CD14-positive monocyte (primary cell): ENCODE measurements at regions not wholly inside any gene's neighbourhood (a gene's known extent, or its start where the extent isn't known, plus 50 kb on each side); places are given as distances from the start of the nearest gene placed in this dataset.
"Not testable (repeated sequence)": the region's sequence is repeated elsewhere in the genome, so short reads cannot be mapped to it uniquely, and the experiment has no call there.

Source experiments
- DNase-seq, 3 donors: peaks; one replicate each; pipeline ENCODE4 v3.0.0-alpha.2; 2011 to 2022
- H2AFZ ChIP-seq: 2 replicates; pipeline ENCODE4 v1.6.0; 2012; ENCODE audit warnings: mild to moderate bottlenecking, low read depth, low read length, inconsistent platforms; ENCODE audit not compliant: insufficient read depth, poor library complexity, severe bottlenecking
- H3K27ac ChIP-seq, 2 donors: 1 replicate in 1 of 2; 2 replicates in 1 of 2; pipeline ENCODE4 v1.5.1; 2012 to 2013; ENCODE audit warnings: low read length in 2 of 2, control low read depth in 1 of 2, inconsistent platforms in 1 of 2, low read depth in 1 of 2, mild to moderate bottlenecking in 1 of 2
- H3K27me3 ChIP-seq, 2 donors: one replicate each; pipeline versions ENCODE4 v1.6.0 to v1.6.1; 2011 to 2013; ENCODE audit warnings: low read length in 2 of 2; ENCODE audit not compliant: control insufficient read depth in 2 of 2, insufficient read depth in 2 of 2
- H3K36me3 ChIP-seq, 2 donors: replicated peaks in 1 of 2; 1 replicate in 1 of 2; 2 replicates in 1 of 2; pipeline versions ENCODE4 v1.5.1 to v1.6.1; 2012 to 2013; ENCODE audit warnings: low read length in 2 of 2, control low read depth in 1 of 2, inconsistent platforms in 1 of 2, mild to moderate bottlenecking in 1 of 2; ENCODE audit not compliant: insufficient read depth in 2 of 2, control insufficient read depth in 1 of 2
- H3K4me1 ChIP-seq, 2 donors: 1 replicate in 1 of 2; 2 replicates in 1 of 2; pipeline versions ENCODE4 v1.5.1 to v1.6.1; 2012 to 2013; ENCODE audit warnings: low read length in 2 of 2, control low read depth in 1 of 2, inconsistent platforms in 1 of 2, mild to moderate bottlenecking in 1 of 2, moderate library complexity in 1 of 2; ENCODE audit not compliant: insufficient read depth in 2 of 2, control insufficient read depth in 1 of 2
- H3K4me2 ChIP-seq: replicated peaks from 2 replicates; pipeline ENCODE3; 2012; ENCODE audit warnings: low read length, moderate library complexity, mild to moderate bottlenecking; ENCODE audit not compliant: poor library complexity, severe bottlenecking; ENCODE audit errors: extremely low read depth
- H3K4me3 ChIP-seq, 3 experiments: fragments of 200-600 bp in 1 of 3; sonication (generic) in 1 of 3; replicated peaks in 1 of 3; 1 replicate in 2 of 3; 2 replicates in 1 of 3; pipeline ENCODE4 v1.5.1; 2011 to 2013; ENCODE audit warnings: low read length in 3 of 3, mild to moderate bottlenecking in 3 of 3, control low read depth in 2 of 3, low read depth in 2 of 3, inconsistent platforms in 1 of 3, moderate library complexity in 1 of 3
- H3K79me2 ChIP-seq: 2 replicates; pipeline ENCODE4 v1.6.0; 2012; ENCODE audit warnings: mild to moderate bottlenecking, control low read depth, inconsistent platforms, low read length, moderate library complexity; ENCODE audit not compliant: insufficient read depth
- H3K9ac ChIP-seq: 2 replicates; pipeline ENCODE4 v1.6.0; 2017; ENCODE audit warnings: low read length, mild to moderate bottlenecking; ENCODE audit not compliant: insufficient read depth, poor library complexity, severe bottlenecking
- H3K9me3 ChIP-seq, 2 donors: replicated peaks in 1 of 2; 1 replicate in 1 of 2; 2 replicates in 1 of 2; pipeline versions ENCODE4 v1.5.1 to v1.6.1; 2012 to 2013; ENCODE audit warnings: low read length in 2 of 2, control low read depth in 1 of 2; ENCODE audit not compliant: control insufficient read depth in 1 of 2, insufficient read depth in 1 of 2
- H4K20me1 ChIP-seq: 2 replicates; pipeline ENCODE4 v1.6.0; 2012; ENCODE audit warnings: mild to moderate bottlenecking, low read length, control low read depth, moderate library complexity; ENCODE audit not compliant: insufficient read depth
- H3K27ac Mint-ChIP-seq, 7 donors: one replicate each; pipeline ENCODE4 v1.8.0; 2020; ENCODE audit warnings: mild to moderate bottlenecking in 7 of 7, mixed read lengths in 7 of 7, moderate library complexity in 6 of 7, inconsistent platforms in 2 of 7
- H3K27me3 Mint-ChIP-seq, 3 donors: one replicate each; pipeline ENCODE4 v1.8.0; 2021 to 2022; ENCODE audit warnings: low read depth in 3 of 3, mild to moderate bottlenecking in 3 of 3, mixed read lengths in 3 of 3, moderate library complexity in 3 of 3, inconsistent platforms in 1 of 3
- H3K36me3 Mint-ChIP-seq, 2 donors: one replicate each; pipeline ENCODE4 v1.8.0; 2020; ENCODE audit warnings: mixed read lengths in 2 of 2, inconsistent platforms in 1 of 2, mild to moderate bottlenecking in 1 of 2
- H3K4me1 Mint-ChIP-seq: one replicate; pipeline ENCODE4 v1.8.0; 2020; ENCODE audit warnings: mild to moderate bottlenecking, mixed read lengths
- H3K4me3 Mint-ChIP-seq, 2 donors: one replicate each; pipeline ENCODE4 v1.8.0; 2020; ENCODE audit warnings: mild to moderate bottlenecking in 2 of 2, mixed read lengths in 2 of 2, moderate library complexity in 1 of 2
- H3K9me3 Mint-ChIP-seq, 7 donors: one replicate each; pipeline ENCODE4 v1.8.0; 2020 to 2022; ENCODE audit warnings: mixed read lengths in 7 of 7, mild to moderate bottlenecking in 6 of 7, moderate library complexity in 6 of 7, inconsistent platforms in 2 of 7
- WGBS: methylation state at CpG from one replicate; pipeline ENCODE4 v1.1.5; 2013; ENCODE audit warnings: missing lambda C conversion rate; ENCODE audit not compliant: insufficient coverage; 5-methylcytosine and 5-hydroxymethylcytosine counted together
- intact Hi-C, 2 donors: fragments of 100-400 bp; cut with micrococcal nuclease; formaldehyde crosslinking; loops; one replicate each; pipeline versions ENCODE4 v1.15.0 to v1.15.1; 2023
- TF ChIP-seq, protein P1 (sequence below): fragments of 200-600 bp; IDR thresholded peaks from one replicate; pipeline ENCODE4 v1.8.0; 2022; ENCODE audit warnings: antibody characterized with exemption, mild to moderate bottlenecking

DNA sequence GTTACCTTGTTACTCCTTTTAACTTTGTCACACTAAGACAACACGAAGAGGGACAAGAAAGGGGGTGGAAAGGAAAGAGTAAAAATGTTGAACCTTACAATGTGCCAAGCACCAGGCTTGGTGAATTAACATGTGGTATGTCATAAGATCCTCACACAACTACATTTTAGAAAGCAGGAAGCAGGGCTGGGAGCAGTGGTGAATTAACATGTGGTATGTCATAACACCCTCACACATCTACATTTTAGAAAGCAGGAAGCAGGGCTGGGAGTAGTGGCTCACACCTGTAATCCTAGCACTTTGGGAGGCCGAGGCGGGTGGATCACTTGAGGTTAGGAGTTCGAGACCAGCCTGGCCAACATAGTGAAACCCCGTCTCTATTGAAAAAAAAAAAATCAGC lies 159.3 kb upstream of the CHAC2 start:
- 95% methylated on average over 4 of the region's 5 CpGs for WGBS

DNA sequence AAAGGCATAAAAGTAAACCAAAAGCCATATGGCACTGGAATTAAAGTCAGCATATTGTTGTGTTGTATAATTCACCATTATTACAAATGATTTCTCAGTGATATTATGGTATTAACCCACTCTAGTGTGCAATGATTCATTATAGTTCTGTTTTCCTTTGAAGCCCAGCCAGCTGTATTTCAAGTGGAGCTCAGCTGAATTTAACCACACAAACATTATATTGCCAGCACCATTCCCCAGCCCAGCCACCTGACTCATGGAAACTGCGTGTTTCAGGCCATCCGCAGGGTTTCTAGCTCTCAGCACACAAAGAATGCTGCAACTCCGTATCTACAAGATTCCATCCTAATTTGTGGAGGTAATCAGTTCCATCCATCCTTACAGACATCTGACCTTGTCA lies 166.8 kb upstream of the CHAC2 start:
- no peaks in the 10 kb centered on the region for H4K20me1 ChIP-seq
- TF ChIP-seq, protein P1, sequence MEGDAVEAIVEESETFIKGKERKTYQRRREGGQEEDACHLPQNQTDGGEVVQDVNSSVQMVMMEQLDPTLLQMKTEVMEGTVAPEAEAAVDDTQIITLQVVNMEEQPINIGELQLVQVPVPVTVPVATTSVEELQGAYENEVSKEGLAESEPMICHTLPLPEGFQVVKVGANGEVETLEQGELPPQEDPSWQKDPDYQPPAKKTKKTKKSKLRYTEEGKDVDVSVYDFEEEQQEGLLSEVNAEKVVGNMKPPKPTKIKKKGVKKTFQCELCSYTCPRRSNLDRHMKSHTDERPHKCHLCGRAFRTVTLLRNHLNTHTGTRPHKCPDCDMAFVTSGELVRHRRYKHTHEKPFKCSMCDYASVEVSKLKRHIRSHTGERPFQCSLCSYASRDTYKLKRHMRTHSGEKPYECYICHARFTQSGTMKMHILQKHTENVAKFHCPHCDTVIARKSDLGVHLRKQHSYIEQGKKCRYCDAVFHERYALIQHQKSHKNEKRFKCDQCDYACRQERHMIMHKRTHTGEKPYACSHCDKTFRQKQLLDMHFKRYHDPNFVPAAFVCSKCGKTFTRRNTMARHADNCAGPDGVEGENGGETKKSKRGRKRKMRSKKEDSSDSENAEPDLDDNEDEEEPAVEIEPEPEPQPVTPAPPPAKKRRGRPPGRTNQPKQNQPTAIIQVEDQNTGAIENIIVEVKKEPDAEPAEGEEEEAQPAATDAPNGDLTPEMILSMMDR = no peak
- intact Hi-C loops = no loop called here
- no peaks in the 10 kb centered on the region for H3K4me1 Mint-ChIP-seq
- no peaks in the 10 kb centered on the region for H3K79me2 ChIP-seq
- no peak overlapping the region for H3K27ac Mint-ChIP-seq
- no peak overlapping the region for H3K9ac ChIP-seq
- no peak overlapping the region for H3K4me3 ChIP-seq
- no peak for DNase-seq
- WGBS = 100% methylated on average over 2 of the region's 3 CpGs
- H3K4me1 ChIP-seq = no peaks in the 10 kb centered on the region
- peaks cover 0 to 22% (median 3%) of the 10 kb centered on the region in 7 donors for H3K9me3 Mint-ChIP-seq
- no peak overlapping the region for H3K4me2 ChIP-seq
- no peak overlapping the region for H2AFZ ChIP-seq
- no peaks in the 10 kb centered on the region for H3K27me3 ChIP-seq
- H3K36me3 ChIP-seq = no peaks in the 10 kb centered on the region
- no peaks in the 10 kb centered on the region for H3K9me3 ChIP-seq
- H3K36me3 Mint-ChIP-seq = no peaks in the 10 kb centered on the region
- H3K27ac ChIP-seq = no peak overlapping the region
- peaks cover 0 to 2% (median 1%) of the 10 kb centered on the region in 3 donors for H3K27me3 Mint-ChIP-seq
- no peak overlapping the region for H3K4me3 Mint-ChIP-seq

More for the DNA sequence above, 159.3 kb upstream of the CHAC2 start:
- Mint-ChIP-seq H3K27me3 (peaks cover 0 to 3% (median 0%) of the 10 kb centered on the region in 3 donors), H3K9me3 (peaks cover 0 to 7% (median 3%) of the 10 kb centered on the region in 7 donors), H3K4me3 (no peak overlapping the region), H3K36me3 (no peaks in the 10 kb centered on the region), H3K4me1 (no peaks in the 10 kb centered on the region), H3K27ac (no peak overlapping the region)
- Histone ChIP-seq H2AFZ (no peak overlapping the region), H3K79me2 (no peaks in the 10 kb centered on the region), H3K27me3 (no peaks in the 10 kb centered on the region), H3K9me3 (no peaks in the 10 kb centered on the region), H3K9ac (no peak overlapping the region), H3K4me2 (no peak overlapping the region), H3K27ac (no peak overlapping the region), H3K36me3 (no peaks in the 10 kb centered on the region), H4K20me1 (no peaks in the 10 kb centered on the region), H3K4me3 (no peak overlapping the region), H3K4me1 (no peaks in the 10 kb centered on the region)
- TF ChIP-seq, protein P1 = no peak
- intact Hi-C loops = no loop called here
- no peak for DNase-seq

DNA sequence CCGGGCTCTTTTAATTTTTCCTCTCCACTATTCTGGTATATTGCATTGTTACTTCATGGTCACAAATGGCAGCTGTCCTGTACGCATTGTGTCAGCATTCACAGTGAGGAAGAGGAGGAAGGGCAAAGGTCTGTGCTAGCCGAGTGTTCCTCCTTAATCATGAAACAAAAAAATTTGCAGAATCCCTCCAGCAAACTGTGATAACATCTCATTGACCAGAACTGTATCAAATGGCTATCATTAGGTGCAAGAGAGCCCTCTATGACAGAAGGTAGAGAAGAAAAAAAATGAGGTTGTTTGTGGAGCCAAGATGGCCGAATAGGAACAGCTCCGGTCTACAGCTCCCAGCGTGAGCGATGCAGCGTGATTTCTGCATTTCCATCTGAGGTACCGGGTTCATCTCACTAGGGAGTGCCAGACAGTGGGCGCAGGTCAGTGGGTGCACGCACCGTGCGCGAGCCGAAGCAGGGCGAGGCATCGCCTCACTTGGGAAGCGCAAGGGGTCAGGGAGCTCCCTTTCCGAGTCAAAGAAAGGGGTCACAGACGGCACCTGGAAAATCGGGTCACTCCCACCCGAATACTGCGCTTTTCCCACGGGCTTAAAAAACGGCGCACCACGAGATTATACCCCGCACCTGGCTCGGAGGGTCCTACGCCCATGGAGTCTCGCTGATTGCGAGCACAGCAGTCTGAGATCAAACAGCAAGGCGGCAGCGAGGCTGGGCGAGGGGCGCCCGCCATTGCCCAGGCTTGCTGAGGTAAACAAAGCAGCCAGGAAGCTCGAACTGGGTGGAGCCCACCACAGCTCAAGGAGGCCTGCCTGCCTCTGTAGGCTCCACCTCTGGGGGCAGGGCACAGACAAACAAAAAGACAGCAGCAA lies 180.6 kb upstream of the CHAC2 start:
- H3K36me3 ChIP-seq, H4K20me1 ChIP-seq, H3K4me1 Mint-ChIP-seq, H3K4me3 Mint-ChIP-seq, H3K27me3 ChIP-seq, H3K36me3 Mint-ChIP-seq, H3K4me1 ChIP-seq, H2AFZ ChIP-seq, H3K27ac ChIP-seq, H3K4me2 ChIP-seq, H3K9ac ChIP-seq, H3K27ac Mint-ChIP-seq, DNase-seq, H3K4me3 ChIP-seq, H3K9me3 ChIP-seq, H3K27me3 Mint-ChIP-seq, intact Hi-C loops, H3K79me2 ChIP-seq: not testable (repeated sequence)
- peaks cover 0 to 11% (median 7%) of the 10 kb centered on the region in 7 donors for H3K9me3 Mint-ChIP-seq
- 96% methylated on average over 31 of the region's 38 CpGs for WGBS
